SK-N-SH treated with all-trans-retinoic acid at 6 μM for 48 hours (cell line): ENCODE measurements at regions not wholly inside any gene's neighbourhood (a gene's known extent, or its start where the extent isn't known, plus 50 kb on each side); places are given as distances from the start of the nearest gene placed in this dataset.

Experiments used
- BACH2 ChIP-seq: fragments of 250-450 bp; sonication (Bioruptor Pico); IDR thresholded peaks from 2 replicates; pipeline ENCODE4 v1.9.0; 2021; ENCODE audit warnings: mild to moderate bottlenecking, borderline replicate concordance
- CSRNP3 ChIP-seq: fragments of 250-450 bp; sonication (Bioruptor Pico); IDR thresholded peaks from 2 replicates; pipeline ENCODE4 v1.5.1; 2021; ENCODE audit warnings: mild to moderate bottlenecking, moderate library complexity
- ESRRG ChIP-seq: fragments of 250-450 bp; sonication (Bioruptor Pico); IDR thresholded peaks from 2 replicates; pipeline ENCODE4 v1.6.1; 2021; ENCODE audit warnings: mild to moderate bottlenecking
- GLIS3 ChIP-seq: fragments of 250-450 bp; sonication (Bioruptor Pico); IDR thresholded peaks from 2 replicates; pipeline ENCODE4 v1.5.0; 2020; ENCODE audit warnings: mild to moderate bottlenecking, moderate library complexity
- ISL1 ChIP-seq: fragments of 250-450 bp; sonication (Bioruptor Pico); IDR thresholded peaks from 2 replicates; pipeline ENCODE4 v2.1.2; 2022; ENCODE audit warnings: mild to moderate bottlenecking, moderate library complexity
- POU6F1 ChIP-seq: fragments of 250-450 bp; sonication (Bioruptor Pico); IDR thresholded peaks from 2 replicates; pipeline ENCODE4 v1.8.0; 2021; ENCODE audit warnings: low read depth, mild to moderate bottlenecking, moderate library complexity, borderline replicate concordance
- PPARA ChIP-seq: fragments of 250-450 bp; sonication (Bioruptor Pico); IDR thresholded peaks from 2 replicates; pipeline ENCODE4 v1.5.0; 2020; ENCODE audit warnings: mild to moderate bottlenecking, borderline replicate concordance
- RARB ChIP-seq: fragments of 250-450 bp; sonication (Bioruptor Pico); IDR thresholded peaks from 2 replicates; pipeline ENCODE4 v1.8.0; 2021; ENCODE audit warnings: mild to moderate bottlenecking, moderate library complexity
- ZFP30 ChIP-seq: fragments of 450-650 bp; formaldehyde crosslinking; IDR thresholded peaks from 2 replicates; pipeline ENCODE4 v1.5.0; 2022; ENCODE audit warnings: mild to moderate bottlenecking, moderate library complexity
- ZNF70 ChIP-seq: fragments of 450-650 bp; formaldehyde crosslinking; IDR thresholded peaks from 2 replicates; pipeline ENCODE4 v1.5.0; 2020; ENCODE audit warnings: mild to moderate bottlenecking, moderate library complexity
- ZNF8 ChIP-seq: fragments of 450-650 bp; formaldehyde crosslinking; IDR thresholded peaks from 2 replicates; pipeline ENCODE4 v1.5.0; 2020; ENCODE audit warnings: mild to moderate bottlenecking, moderate library complexity
- TF ChIP-seq, protein P1 (sequence below): fragments of 250-450 bp; sonication (Bioruptor Pico); IDR thresholded peaks from 2 replicates; pipeline ENCODE4 v1.8.0; 2020; ENCODE audit warnings: mild to moderate bottlenecking, moderate library complexity, borderline replicate concordance
- TF ChIP-seq, protein P2 (sequence below): fragments of 250-450 bp; sonication (Bioruptor Pico); IDR thresholded peaks from 2 replicates; pipeline ENCODE4 v1.5.1; 2020; ENCODE audit warnings: low read depth, mild to moderate bottlenecking, moderate library complexity

- TF ChIP-seq ZFP30 (CRISPR knock-in tag) (no peak), RARB (CRISPR knock-in tag) (no peak), ISL1 (CRISPR knock-in tag) (no peak), BACH2 (CRISPR knock-in tag) (no peak), POU6F1 (CRISPR knock-in tag) (no peak), GLIS3 (CRISPR knock-in tag) (no peak), PPARA (CRISPR knock-in tag) (no peak), ESRRG (no peak), ZNF8 (CRISPR knock-in tag) (no peak), CSRNP3 (CRISPR knock-in tag) (no peak), ZNF70 (CRISPR knock-in tag) (no peak)
- TF ChIP-seq, protein P1, sequence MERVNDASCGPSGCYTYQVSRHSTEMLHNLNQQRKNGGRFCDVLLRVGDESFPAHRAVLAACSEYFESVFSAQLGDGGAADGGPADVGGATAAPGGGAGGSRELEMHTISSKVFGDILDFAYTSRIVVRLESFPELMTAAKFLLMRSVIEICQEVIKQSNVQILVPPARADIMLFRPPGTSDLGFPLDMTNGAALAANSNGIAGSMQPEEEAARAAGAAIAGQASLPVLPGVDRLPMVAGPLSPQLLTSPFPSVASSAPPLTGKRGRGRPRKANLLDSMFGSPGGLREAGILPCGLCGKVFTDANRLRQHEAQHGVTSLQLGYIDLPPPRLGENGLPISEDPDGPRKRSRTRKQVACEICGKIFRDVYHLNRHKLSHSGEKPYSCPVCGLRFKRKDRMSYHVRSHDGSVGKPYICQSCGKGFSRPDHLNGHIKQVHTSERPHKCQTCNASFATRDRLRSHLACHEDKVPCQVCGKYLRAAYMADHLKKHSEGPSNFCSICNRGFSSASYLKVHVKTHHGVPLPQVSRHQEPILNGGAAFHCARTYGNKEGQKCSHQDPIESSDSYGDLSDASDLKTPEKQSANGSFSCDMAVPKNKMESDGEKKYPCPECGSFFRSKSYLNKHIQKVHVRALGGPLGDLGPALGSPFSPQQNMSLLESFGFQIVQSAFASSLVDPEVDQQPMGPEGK (CRISPR knock-in tag), result no peak
- TF ChIP-seq, protein P2, sequence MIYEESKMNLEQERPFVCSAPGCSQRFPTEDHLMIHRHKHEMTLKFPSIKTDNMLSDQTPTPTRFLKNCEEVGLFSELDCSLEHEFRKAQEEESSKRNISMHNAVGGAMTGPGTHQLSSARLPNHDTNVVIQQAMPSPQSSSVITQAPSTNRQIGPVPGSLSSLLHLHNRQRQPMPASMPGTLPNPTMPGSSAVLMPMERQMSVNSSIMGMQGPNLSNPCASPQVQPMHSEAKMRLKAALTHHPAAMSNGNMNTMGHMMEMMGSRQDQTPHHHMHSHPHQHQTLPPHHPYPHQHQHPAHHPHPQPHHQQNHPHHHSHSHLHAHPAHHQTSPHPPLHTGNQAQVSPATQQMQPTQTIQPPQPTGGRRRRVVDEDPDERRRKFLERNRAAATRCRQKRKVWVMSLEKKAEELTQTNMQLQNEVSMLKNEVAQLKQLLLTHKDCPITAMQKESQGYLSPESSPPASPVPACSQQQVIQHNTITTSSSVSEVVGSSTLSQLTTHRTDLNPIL (CRISPR knock-in tag), result no peak
Measured at GRCh38 chr6:3928111-3928510, 78.9 kb downstream of the FAM50B start.
